PC-3 (cell line): ENCODE measurements at regions not wholly inside any gene's neighbourhood (a gene's known extent, or its start where the extent isn't known, plus 50 kb on each side); places are given as distances from the start of the nearest gene placed in this dataset.

Experiments used
- ATAC-seq: fragments of 200-7000 bp; cut with Tn5 transposase; 2 replicates; pipeline ENCODE4 v1.9.1; 2020; ENCODE audit warnings: mild to moderate bottlenecking, moderate library complexity
- BruUV-seq: library from RNA; stranded (reverse); fragments of 400-500 nt; replicated peaks from 2 replicates; lab custom pipeline; 2021; lab: Mats Ljungman, UMichigan
- CTCF ChIA-PET: fragments of 300-600 bp; sonication (Branson Sonifier 250); formaldehyde crosslinking; loops from one replicate; lab custom pipeline; 2022; ENCODE audit warnings: antibody characterized with exemption; lab: Charles Lee
- POLR2A ChIA-PET: fragments of 300-600 bp; sonication (Branson Sonifier 250); formaldehyde crosslinking; loops from one replicate; lab custom pipeline; 2022; ENCODE audit warnings: antibody characterized with exemption; ENCODE audit not compliant: unreplicated experiment; lab: Charles Lee
- DNase-seq: peaks from one replicate; pipeline ENCODE4 v3.0.0-alpha.2; 2015
- H2AFZ ChIP-seq: fragments of 300-600 bp; sonication (generic); 2 replicates; pipeline ENCODE4 v1.6.0; 2016; ENCODE audit warnings: antibody characterized with exemption, low read length
- H3F3A ChIP-seq: fragments of 300-600 bp; sonication (generic); one replicate; pipeline ENCODE4 v1.6.0; 2017; ENCODE audit warnings: antibody characterized with exemption, low read length, control low read depth, mild to moderate bottlenecking; ENCODE audit not compliant: unreplicated experiment
- H3K27ac ChIP-seq: fragments of 300-600 bp; sonication (generic); 2 replicates; pipeline ENCODE4 v1.5.1; 2016; ENCODE audit warnings: mild to moderate bottlenecking, low read length
- H3K27me3 ChIP-seq: fragments of 300-600 bp; sonication (generic); 2 replicates; pipeline ENCODE4 v1.6.1; 2016; ENCODE audit warnings: low read length, mixed read lengths
- H3K36me3 ChIP-seq: fragments of 300-600 bp; sonication (generic); 2 replicates; pipeline ENCODE4 v1.6.1; 2016; ENCODE audit warnings: low read depth, mixed run types, low read length, mixed read lengths
- H3K4me1 ChIP-seq: fragments of 300-600 bp; sonication (generic); 2 replicates; pipeline ENCODE4 v1.5.1; 2016; ENCODE audit warnings: low read length; ENCODE audit not compliant: insufficient read depth
- H3K4me2 ChIP-seq: fragments of 300-600 bp; sonication (generic); 2 replicates; pipeline ENCODE4 v1.6.0; 2016; ENCODE audit warnings: low read length
- H3K4me3 ChIP-seq: fragments of 300-600 bp; sonication (generic); 2 replicates; pipeline ENCODE4 v1.5.1; 2016; ENCODE audit warnings: mild to moderate bottlenecking, low read length, mixed read lengths
- H3K79me2 ChIP-seq: fragments of 300-600 bp; sonication (generic); 2 replicates; pipeline ENCODE4 v1.6.1; 2017; ENCODE audit warnings: low read length, mixed read lengths
- H3K9ac ChIP-seq: fragments of 300-600 bp; sonication (generic); 2 replicates; pipeline ENCODE4 v1.6.0; 2016; ENCODE audit warnings: mild to moderate bottlenecking, low read length
- H3K9me2 ChIP-seq: fragments of 300-600 bp; sonication (generic); replicated peaks from 2 replicates; pipeline ENCODE4 v1.6.1; 2016; ENCODE audit warnings: mixed run types, low read length, mixed read lengths
- H3K9me3 ChIP-seq: fragments of 300-600 bp; sonication (generic); 2 replicates; pipeline ENCODE4 v1.6.1; 2016; ENCODE audit warnings: low read length, mixed read lengths
- H4K20me1 ChIP-seq: fragments of 300-600 bp; sonication (generic); 2 replicates; pipeline ENCODE4 v1.6.1; 2016; ENCODE audit warnings: low read length, mixed read lengths
- EZH2 ChIP-seq: fragments of 300-600 bp; sonication (generic); IDR thresholded peaks from one replicate; pipeline ENCODE4 v1.6.1; 2017; ENCODE audit warnings: antibody characterized with exemption, mild to moderate bottlenecking, low read length; ENCODE audit not compliant: unreplicated experiment
- EZH2phosphoT487 ChIP-seq: fragments of 300-600 bp; sonication (generic); IDR thresholded peaks from 2 replicates; pipeline ENCODE4 v1.6.1; 2018; ENCODE audit warnings: mild to moderate bottlenecking, antibody characterized with exemption, low read length, borderline replicate concordance
- intact Hi-C: fragments of 100-400 bp; cut with micrococcal nuclease; formaldehyde crosslinking; loops from 2 replicates; pipeline ENCODE4 v1.9.0; 2023
- TF ChIP-seq, protein P1 (sequence below): fragments of 300-600 bp; sonication (generic); conservative IDR thresholded peaks from 2 replicates; pipeline ENCODE4 v1.5.1; 2017; ENCODE audit warnings: antibody characterized with exemption, low read depth, mild to moderate bottlenecking, low read length

GRCh38 chrX:78548012-78548411 lies 111.1 kb downstream of the RTL3 start:
- H3K79me2 ChIP-seq: no peaks in the 10 kb centered on the region
- peak; percentile 88 for DNase-seq
- H4K20me1 ChIP-seq: no peaks in the 10 kb centered on the region
- no peak overlapping the region for H3K4me3 ChIP-seq
- H3K9me3 ChIP-seq: peaks cover 2% of the 10 kb centered on the region; the same call in 1 of the 2 replicates
- H3F3A ChIP-seq: no peaks in the 10 kb centered on the region
- POLR2A ChIA-PET: no interaction called here
- TF ChIP-seq EZH2phosphoT487 (no peak), EZH2 (no peak)
- TF ChIP-seq, protein P1, sequence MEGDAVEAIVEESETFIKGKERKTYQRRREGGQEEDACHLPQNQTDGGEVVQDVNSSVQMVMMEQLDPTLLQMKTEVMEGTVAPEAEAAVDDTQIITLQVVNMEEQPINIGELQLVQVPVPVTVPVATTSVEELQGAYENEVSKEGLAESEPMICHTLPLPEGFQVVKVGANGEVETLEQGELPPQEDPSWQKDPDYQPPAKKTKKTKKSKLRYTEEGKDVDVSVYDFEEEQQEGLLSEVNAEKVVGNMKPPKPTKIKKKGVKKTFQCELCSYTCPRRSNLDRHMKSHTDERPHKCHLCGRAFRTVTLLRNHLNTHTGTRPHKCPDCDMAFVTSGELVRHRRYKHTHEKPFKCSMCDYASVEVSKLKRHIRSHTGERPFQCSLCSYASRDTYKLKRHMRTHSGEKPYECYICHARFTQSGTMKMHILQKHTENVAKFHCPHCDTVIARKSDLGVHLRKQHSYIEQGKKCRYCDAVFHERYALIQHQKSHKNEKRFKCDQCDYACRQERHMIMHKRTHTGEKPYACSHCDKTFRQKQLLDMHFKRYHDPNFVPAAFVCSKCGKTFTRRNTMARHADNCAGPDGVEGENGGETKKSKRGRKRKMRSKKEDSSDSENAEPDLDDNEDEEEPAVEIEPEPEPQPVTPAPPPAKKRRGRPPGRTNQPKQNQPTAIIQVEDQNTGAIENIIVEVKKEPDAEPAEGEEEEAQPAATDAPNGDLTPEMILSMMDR: no peak
- no peaks in the 10 kb centered on the region for H3K9me2 ChIP-seq
- H2AFZ ChIP-seq: no peak overlapping the region
- H3K4me1 ChIP-seq: peaks cover 15% of the 10 kb centered on the region
- H3K9ac ChIP-seq: peak overlapping the region; percentile 49; the same call in 1 of the 2 replicates
- no TSS peak for BruUV-seq
- H3K36me3 ChIP-seq: no peaks in the 10 kb centered on the region
- H3K4me2 ChIP-seq: peak overlapping the region; percentile 30; the same call in 1 of the 2 replicates
- CTCF ChIA-PET: no interaction called here
- H3K27me3 ChIP-seq: no peaks in the 10 kb centered on the region
- intact Hi-C loops: loop anchor here (10.0 kb wide), 1 partner anchor 173 kb away; no protein-coding TSS in a partner anchor
- peak; percentile 97 for ATAC-seq
- peak overlapping the region; percentile 98 for H3K27ac ChIP-seq

GRCh38 chrX:78545233-78545632 lies 113.9 kb downstream of the RTL3 start:
- CTCF ChIA-PET: no interaction called here
- no peak for ATAC-seq
- Histone ChIP-seq H3K9me3 (peaks cover 12% of the 10 kb centered on the region; the same call in 1 of the 2 replicates), H3K9me2 (no peaks in the 10 kb centered on the region), H3K4me1 (peaks cover 15% of the 10 kb centered on the region), H2AFZ (no peak overlapping the region), H3K79me2 (no peaks in the 10 kb centered on the region), H3K27me3 (no peaks in the 10 kb centered on the region), H4K20me1 (no peaks in the 10 kb centered on the region), H3K36me3 (no peaks in the 10 kb centered on the region), H3K27ac (no peak overlapping the region), H3K4me2 (no peak overlapping the region), H3K9ac (no peak overlapping the region), H3F3A (no peaks in the 10 kb centered on the region), H3K4me3 (no peak overlapping the region)
- no TSS peak for BruUV-seq
- TF ChIP-seq EZH2 (no peak), EZH2phosphoT487 (no peak)
- TF ChIP-seq, protein P1: no peak
- intact Hi-C loops: loop anchor here (10.0 kb wide), 1 partner anchor 170 kb away; no protein-coding TSS in a partner anchor
- DNase-seq: peak; percentile 25
- POLR2A ChIA-PET: no interaction called here

DNA sequence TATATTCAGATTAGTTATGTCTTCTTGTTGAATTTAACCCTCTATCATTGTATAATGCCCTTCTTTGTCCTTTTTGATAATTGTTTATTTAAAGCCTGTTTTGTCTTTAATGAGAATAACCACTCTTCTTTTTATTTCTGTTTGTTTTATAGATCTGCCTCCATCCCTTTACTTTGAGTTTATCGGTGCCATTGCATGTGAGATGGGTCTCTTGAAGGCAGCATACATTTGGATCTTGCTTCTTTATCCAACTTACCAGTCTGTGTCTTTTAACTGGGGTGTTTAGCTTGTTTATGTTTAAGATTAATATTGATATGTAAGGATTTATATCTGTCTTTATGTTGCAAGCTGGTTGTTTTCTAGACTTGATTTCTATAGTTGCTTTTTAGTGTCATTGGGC lies 115.8 kb downstream of the RTL3 start:
- ChIA-PET CTCF (no interaction called here), POLR2A (no interaction called here)
- no peak for TF ChIP-seq EZH2phosphoT487
- TF ChIP-seq, protein P1: no peak
- TF ChIP-seq EZH2: no peak
- H3F3A ChIP-seq: no peaks in the 10 kb centered on the region
- no peaks in the 10 kb centered on the region for H3K79me2 ChIP-seq
- H3K27ac ChIP-seq: no peak overlapping the region
- no peaks in the 10 kb centered on the region for H3K9me2 ChIP-seq
- no peaks in the 10 kb centered on the region for H4K20me1 ChIP-seq
- no peak overlapping the region for H2AFZ ChIP-seq
- peaks cover 9% of the 10 kb centered on the region for H3K4me1 ChIP-seq
- no peak for DNase-seq
- no peak for ATAC-seq
- no peak overlapping the region for H3K4me3 ChIP-seq
- H3K9ac ChIP-seq: no peak overlapping the region
- H3K4me2 ChIP-seq: no peak overlapping the region
- H3K9me3 ChIP-seq: peaks cover 12% of the 10 kb centered on the region; the same call in 1 of the 2 replicates
- BruUV-seq: no TSS peak
- intact Hi-C loops: loop anchor here (10.0 kb wide), 1 partner anchor 168 kb away; no protein-coding TSS in a partner anchor
- H3K36me3 ChIP-seq: no peaks in the 10 kb centered on the region
- no peaks in the 10 kb centered on the region for H3K27me3 ChIP-seq
